A549 (cell line): ENCODE measurements at regions not wholly inside any gene's neighbourhood (a gene's known extent, or its start where the extent isn't known, plus 50 kb on each side); places are given as distances from the start of the nearest gene placed in this dataset.

ENCODE experiments used
- ATAC-seq, 2 experiments: fragments of 200-7000 bp in 1 of 2; fragments of >200 bp in 1 of 2; cut with Nextera tagmentation in 1 of 2; cut with Tn5 transposase in 1 of 2; 3 replicates each; pipeline versions ENCODE4 v1.8.0 to v1.9.1; 2018 to 2020; ENCODE audit warnings: mild to moderate bottlenecking in 1 of 2, moderate library complexity in 1 of 2
- CTCF ChIA-PET: fragments of 300-600 bp; sonication (Branson Sonifier 250); formaldehyde crosslinking; extraction: SDS; loops from one replicate; lab custom pipeline; 2021; ENCODE audit warnings: antibody characterized with exemption, inconsistent platforms; lab: Yijun Ruan, JAX
- POLR2A ChIA-PET: fragments of 350-600 bp; formaldehyde crosslinking; extraction: SDS; loops from one replicate; lab custom pipeline; 2021; ENCODE audit warnings: antibody characterized with exemption, inconsistent platforms; lab: Yijun Ruan, JAX
- DNase-seq, 2 experiments: peaks; one replicate each; pipeline versions ENCODE4 v3.0.0 to v3.0.0-alpha.2; 2011 to 2016; ENCODE audit warnings: low read depth in 1 of 2, low spot score in 1 of 2
- FAIRE-seq: peaks from 2 replicates; lab custom pipeline; 2011; peaks lifted over from hg19 to GRCh38; lab: Jason Lieb, UNC
- H3K27ac ChIP-seq, 2 experiments: fragments of >200 bp; sonication (Bioruptor Twin); formaldehyde crosslinking; 3 replicates each; pipeline ENCODE4 v1.5.1; 2016 to 2017
- H3K4me1 ChIP-seq: fragments of >200 bp; sonication (Bioruptor Twin); formaldehyde crosslinking; 3 replicates; pipeline ENCODE4 v1.6.1; 2016
- H3K4me2 ChIP-seq: fragments of >200 bp; sonication (Bioruptor Twin); formaldehyde crosslinking; 3 replicates; pipeline ENCODE4 v1.6.1; 2016
- H3K4me3 ChIP-seq: fragments of >200 bp; sonication (Bioruptor Twin); formaldehyde crosslinking; 3 replicates; pipeline ENCODE4 v1.5.1; 2016
- H3K9me3 ChIP-seq: fragments of >200 bp; sonication (Bioruptor Twin); formaldehyde crosslinking; 3 replicates; pipeline ENCODE4 v1.6.1; 2016
- CBX2 ChIP-seq: fragments of 200-600 bp; sonication (generic); IDR thresholded peaks from 2 replicates; pipeline ENCODE4 v1.6.1; 2016; ENCODE audit warnings: low read depth, mild to moderate bottlenecking, borderline replicate concordance
- CBX8 ChIP-seq: fragments of 200-600 bp; sonication (generic); IDR thresholded peaks from 2 replicates; pipeline ENCODE4 v1.6.1; 2016
- CEBPB ChIP-seq, 2 experiments: fragments of >200 bp in 1 of 2; sonication (Bioruptor Twin) in 1 of 2; formaldehyde crosslinking in 1 of 2; IDR thresholded peaks; 2 replicates each; pipeline ENCODE4 v1.6.1; 2012 to 2016
- CHD2 ChIP-seq: fragments of 150-350 bp; IDR thresholded peaks from 2 replicates; pipeline ENCODE4 v1.6.1; 2014; ENCODE audit warnings: low read length; ENCODE audit not compliant: partially characterized antibody
- CHD4 ChIP-seq: fragments of 200-600 bp; sonication (generic); IDR thresholded peaks from 2 replicates; pipeline ENCODE4 v1.6.1; 2016; ENCODE audit warnings: antibody characterized with exemption, mild to moderate bottlenecking, borderline replicate concordance
- EHF ChIP-seq: fragments of 250-450 bp; sonication (Bioruptor Pico); IDR thresholded peaks from 2 replicates; pipeline ENCODE4 v1.5.0; 2020; ENCODE audit warnings: mild to moderate bottlenecking
- EHMT2 ChIP-seq: fragments of 200-600 bp; sonication (generic); IDR thresholded peaks from 2 replicates; pipeline ENCODE4 v1.6.1; 2016; ENCODE audit warnings: antibody characterized with exemption, low read depth, mild to moderate bottlenecking, moderate library complexity
- ELK1 ChIP-seq: fragments of 150-350 bp; IDR thresholded peaks from 2 replicates; pipeline ENCODE4 v1.6.1; 2014; ENCODE audit warnings: low read depth, mild to moderate bottlenecking, low read length
- EP300 ChIP-seq, 2 experiments: fragments of >200 bp; sonication (Bioruptor Twin); formaldehyde crosslinking; IDR thresholded peaks; 2 replicates in 1 of 2; 3 replicates in 1 of 2; pipeline ENCODE4 v1.6.1; 2016 to 2017
- FOSL2 ChIP-seq, 2 experiments: fragments of 450-650 bp in 1 of 2; fragments of >200 bp in 1 of 2; sonication (Bioruptor Twin) in 1 of 2; formaldehyde crosslinking; IDR thresholded peaks; 2 replicates each; pipeline versions ENCODE4 v1.5.0 to v1.6.1; 2016 to 2020; ENCODE audit warnings: mild to moderate bottlenecking in 1 of 2, moderate library complexity in 1 of 2
- HES2 ChIP-seq: fragments of >200 bp; sonication (Bioruptor Twin); formaldehyde crosslinking; IDR thresholded peaks from 2 replicates; pipeline ENCODE4 v1.6.1; 2016
- HMGXB4 ChIP-seq: fragments of 250-450 bp; sonication (Bioruptor Pico); IDR thresholded peaks from 2 replicates; pipeline ENCODE4 v1.5.0; 2021; ENCODE audit warnings: mild to moderate bottlenecking, moderate library complexity, borderline replicate concordance
- HOXB5 ChIP-seq: fragments of 250-450 bp; sonication (Bioruptor Pico); IDR thresholded peaks from 2 replicates; pipeline ENCODE4 v1.5.0; 2020; ENCODE audit warnings: mild to moderate bottlenecking, moderate library complexity
- JUN ChIP-seq, 2 experiments: fragments of >200 bp; sonication (Bioruptor Twin); formaldehyde crosslinking; IDR thresholded peaks; 2 replicates in 1 of 2; 3 replicates in 1 of 2; pipeline ENCODE4 v1.6.1; 2016 to 2017
- JUNB ChIP-seq: fragments of >200 bp; sonication (Bioruptor Twin); formaldehyde crosslinking; IDR thresholded peaks from 2 replicates; pipeline ENCODE4 v1.6.1; 2016
- KDM1A ChIP-seq: fragments of 200-600 bp; sonication (generic); IDR thresholded peaks from 2 replicates; pipeline ENCODE4 v1.6.1; 2016; ENCODE audit warnings: low read depth, mild to moderate bottlenecking
- KDM5A ChIP-seq: fragments of 200-600 bp; sonication (generic); IDR thresholded peaks from 2 replicates; pipeline ENCODE4 v1.6.1; 2016; ENCODE audit warnings: antibody characterized with exemption, mild to moderate bottlenecking
- NR3C1 ChIP-seq: fragments of >200 bp; sonication (Bioruptor Twin); formaldehyde crosslinking; IDR thresholded peaks from 3 replicates; pipeline ENCODE4 v1.6.1; 2017
- RFX5 ChIP-seq: fragments of 450-650 bp; IDR thresholded peaks from 2 replicates; pipeline ENCODE4 v1.7.1; 2014; ENCODE audit warnings: antibody characterized with exemption, mild to moderate bottlenecking, moderate library complexity
- SREBF2 ChIP-seq: fragments of 450-650 bp; IDR thresholded peaks from 2 replicates; pipeline ENCODE4 v1.6.1; 2014; ENCODE audit warnings: mild to moderate bottlenecking, moderate library complexity
- ZFP36 ChIP-seq: fragments of 450-650 bp; IDR thresholded peaks from 2 replicates; pipeline ENCODE4 v1.6.1; 2014; ENCODE audit warnings: borderline replicate concordance; ENCODE audit not compliant: partially characterized antibody
- WGBS: methylation state at CpG from one replicate; pipeline ENCODE4 v1.1.6; 2017; ENCODE audit errors: missing lambda C conversion rate; 5-methylcytosine and 5-hydroxymethylcytosine counted together

GRCh38 chr1:163664671-163665335 is 343.0 kb downstream of the NUF2 start:
- DNase-seq (no peak), FAIRE-seq (no peak), ATAC-seq (no peak)
- TF ChIP-seq JUN (IDR thresholded peaks at IDR 0.05): no peak
- TF ChIP-seq ELK1: no peak
- TF ChIP-seq CEBPB (IDR thresholded peaks at IDR 0.05): no peak
- no peak for TF ChIP-seq HES2
- TF ChIP-seq HMGXB4: no peak
- TF ChIP-seq EP300 (IDR thresholded peaks at IDR 0.05): no peak
- no peak for TF ChIP-seq CBX2
- TF ChIP-seq ZFP36: no peak
- TF ChIP-seq KDM1A: no peak
- no peak for TF ChIP-seq KDM5A
- no peak for TF ChIP-seq CBX8
- no peak for TF ChIP-seq NR3C1
- TF ChIP-seq EHMT2: no peak
- Histone ChIP-seq H3K9me3 (no peaks in the 10 kb centered on the region), H3K4me2 (no peak overlapping the region), H3K4me3 (no peak overlapping the region), H3K27ac (no peak overlapping the region), H3K4me1 (no peaks in the 10 kb centered on the region)
- ChIA-PET CTCF (no interaction called here), POLR2A (no interaction called here)
- 10% methylated on average over 2 of the region's 6 CpGs for WGBS

- Histone ChIP-seq H3K9me3 (no peaks in the 10 kb centered on the region; the same call in 2 of the 3 replicates), H3K27ac (no peak overlapping the region), H3K4me3 (no peak overlapping the region), H3K4me2 (no peak overlapping the region), H3K4me1 (no peaks in the 10 kb centered on the region)
- FAIRE-seq (no peak), DNase-seq (no peak), ATAC-seq (no peak)
- TF ChIP-seq ZFP36 (no peak), CHD4 (no peak), RFX5 (no peak), SREBF2 (no peak), JUNB (no peak), CHD2 (no peak), HOXB5 (CRISPR knock-in tag) (no peak), CEBPB (IDR thresholded peaks at IDR 0.05) (no peak), CBX2 (no peak), KDM1A (no peak), FOSL2 (IDR thresholded peaks at IDR 0.05) (no peak), FOSL2 (CRISPR knock-in tag; IDR thresholded peaks at IDR 0.05) (no peak), KDM5A (no peak), EHF (CRISPR knock-in tag) (no peak)
- WGBS: 2% methylated on average over 2 of the region's 2 CpGs
- ChIA-PET POLR2A (no interaction called here), CTCF (no interaction called here)
Observed at GRCh38 chr1:163668472-163668871, 346.7 kb downstream of the NUF2 start.
